NCI-H82 treated with DMSO at 0.1 percent for 48 hours (cell line): ENCODE measurements at regions not wholly inside any gene's neighbourhood (a gene's known extent, or its start where the extent isn't known, plus 50 kb on each side); places are given as distances from the start of the nearest gene placed in this dataset.

Source experiments
- DNase-seq: peaks from one replicate; lab custom pipeline; 2025; ENCODE audit not compliant: unreplicated experiment; lab: John Stamatoyannopoulos, UW

DNA sequence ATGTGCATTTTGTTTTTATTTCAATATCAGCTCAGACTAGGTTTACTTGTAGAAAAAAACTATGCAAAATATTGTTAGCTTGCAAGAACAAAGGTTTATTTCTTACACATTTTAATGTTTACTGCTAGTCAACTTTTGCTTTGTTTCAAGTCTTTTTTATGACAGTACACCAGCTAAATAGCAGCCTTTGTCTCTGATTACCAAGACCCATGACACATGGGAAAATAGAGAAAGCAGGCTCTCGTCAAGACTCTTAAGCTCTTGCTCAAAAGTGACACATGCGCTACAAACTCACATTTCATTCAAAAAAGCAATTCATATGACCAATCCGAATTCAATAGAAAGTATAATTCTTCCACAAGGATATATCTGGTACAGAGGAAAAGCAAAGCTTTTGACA lies 642.3 kb upstream of the SLITRK1 start:
- no peak for DNase-seq

DNA sequence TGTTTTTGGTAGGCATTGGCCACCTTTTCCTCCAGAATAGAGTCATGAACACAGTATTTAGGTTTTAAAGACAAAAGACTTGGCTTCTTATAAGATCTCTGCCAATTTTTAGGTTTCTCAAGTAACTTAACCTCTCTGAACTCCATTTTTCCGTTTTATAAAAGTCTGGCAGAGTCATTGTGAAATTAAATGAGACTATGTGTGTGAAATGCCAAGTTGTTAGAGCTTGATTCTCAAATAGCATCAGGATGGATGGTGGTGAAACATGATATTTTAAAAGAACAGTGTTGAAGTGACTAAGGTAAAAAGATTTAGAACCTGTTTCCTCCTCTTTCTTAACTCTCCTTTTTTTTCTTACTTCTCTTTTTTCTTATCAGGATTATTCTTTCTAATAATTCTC lies 617.7 kb upstream of the SLITRK1 start:
- DNase-seq, result no peak

GRCh38 chr13:84497613-84498012 lies 615.3 kb upstream of the SLITRK1 start:
- DNase-seq, result no peak

DNA sequence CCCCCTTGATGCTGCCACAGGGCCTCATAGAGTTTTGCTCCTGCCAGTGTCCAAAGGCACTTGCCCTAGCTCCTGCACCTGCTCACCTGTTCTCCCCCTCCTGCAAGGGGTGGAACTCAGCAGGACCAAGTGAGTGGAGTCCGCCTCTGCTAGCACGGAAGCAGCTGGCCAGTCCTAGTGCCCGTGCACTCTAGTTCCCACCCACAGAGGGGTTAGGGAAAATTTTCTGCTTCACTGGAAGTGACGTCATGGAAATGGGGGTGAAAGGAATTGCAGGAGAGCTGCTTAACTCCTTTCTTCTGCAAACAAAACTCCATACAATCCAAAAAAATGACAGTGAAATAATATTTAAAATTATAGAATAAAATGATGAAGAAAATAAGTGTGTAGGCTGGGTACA lies 609.7 kb upstream of the SLITRK1 start:
- no peak for DNase-seq

DNA sequence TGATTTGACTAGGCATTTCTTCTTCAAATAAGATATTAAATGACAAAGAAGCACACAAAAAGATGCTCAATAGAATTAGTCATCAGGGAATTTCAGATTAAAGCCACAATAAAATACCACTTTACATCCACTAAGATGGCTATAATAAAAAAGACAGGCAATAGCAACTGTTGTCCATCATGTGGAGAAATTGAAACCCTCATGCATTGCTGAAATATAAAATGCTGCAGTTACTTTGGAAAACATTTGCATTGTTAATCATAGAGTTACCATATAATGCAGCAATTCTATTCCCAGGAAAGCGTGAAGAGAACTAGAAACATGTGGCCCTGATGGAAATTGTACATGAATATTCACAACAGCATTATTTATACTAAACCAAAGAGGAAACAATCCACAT lies 605.5 kb upstream of the SLITRK1 start:
- DNase-seq, result no peak

- DNase-seq, result no peak
These were observed 599.7 kb upstream of the SLITRK1 start for GRCh38 chr13:84481958-84482357.

- DNase-seq, result no peak
These were observed 597.4 kb upstream of the SLITRK1 start for GRCh38 chr13:84479656-84480055.

DNA sequence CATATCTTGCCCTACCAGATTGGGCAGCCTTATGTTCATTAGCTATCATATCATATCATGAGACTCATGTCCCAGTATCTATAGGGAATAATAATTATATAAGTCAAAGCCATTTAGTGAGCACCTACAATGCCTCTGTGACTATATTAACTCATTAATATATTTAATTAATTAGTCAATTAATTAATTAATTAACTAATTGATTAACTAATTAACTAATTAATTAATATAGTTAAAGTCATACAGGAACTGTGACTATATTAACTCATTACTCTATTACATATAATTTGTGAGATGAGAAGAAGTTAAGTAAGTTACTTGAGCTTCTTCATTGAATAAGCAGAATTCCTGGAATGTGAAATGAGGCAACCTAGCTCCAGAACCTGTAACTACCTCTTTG lies 588.3 kb upstream of the SLITRK1 start:
- no peak for DNase-seq

GRCh38 chr13:84466461-84466860 lies 584.2 kb upstream of the SLITRK1 start:
- no peak for DNase-seq

DNA sequence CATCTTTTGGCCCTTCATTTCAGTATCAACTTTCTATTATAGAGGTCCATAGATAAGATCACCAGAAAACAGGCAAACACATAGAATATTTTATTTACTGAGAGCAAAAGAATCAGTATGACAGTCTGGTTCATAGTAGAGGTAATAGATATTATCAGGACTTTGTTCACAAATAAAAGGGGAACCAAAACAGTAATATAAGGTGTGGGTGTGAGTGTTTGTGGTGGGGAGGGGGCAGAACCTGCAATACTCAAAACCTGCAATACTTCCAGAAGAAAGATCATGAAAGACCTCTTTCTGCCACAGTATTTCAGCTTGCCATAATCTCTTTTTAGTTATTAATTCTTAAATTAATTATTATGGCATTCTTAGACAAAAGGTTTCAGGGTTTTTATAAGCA lies 578.7 kb upstream of the SLITRK1 start:
- no peak for DNase-seq

DNA sequence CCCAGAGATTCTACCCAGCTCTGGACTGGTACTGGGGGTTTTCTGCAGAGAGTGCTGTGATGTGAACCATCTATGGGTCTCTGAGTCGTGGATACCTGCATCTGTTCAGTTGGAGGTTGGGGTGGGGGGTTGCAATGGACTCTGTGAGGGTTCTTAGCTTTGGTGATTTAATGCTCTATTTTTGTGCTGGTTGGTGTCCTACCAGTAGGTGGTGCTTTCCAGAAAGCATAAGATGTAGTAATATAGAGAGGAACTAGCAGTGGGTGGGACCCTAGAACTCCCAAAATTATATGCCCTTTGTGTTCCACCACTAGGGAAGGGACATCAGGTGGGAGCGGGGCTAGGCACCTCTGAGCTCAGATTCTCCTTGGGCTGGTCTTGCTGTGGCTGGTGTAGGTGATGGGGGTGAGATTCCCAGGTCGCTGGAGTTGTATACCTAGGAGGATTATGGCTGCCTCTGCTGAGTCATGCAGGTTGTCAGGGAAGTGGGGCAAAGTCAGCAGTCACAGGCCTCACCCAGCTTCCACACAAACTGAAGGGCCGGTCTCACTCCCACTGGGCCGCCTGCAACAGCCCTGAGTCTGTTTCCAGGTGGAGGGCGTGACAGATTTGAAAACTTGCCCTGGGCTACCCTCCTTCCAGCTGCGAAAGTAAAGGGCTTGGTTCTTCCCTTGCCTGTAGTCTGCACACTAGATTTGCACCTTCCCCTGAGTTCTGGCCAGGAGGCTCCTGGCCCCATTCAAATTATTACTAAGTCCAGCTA lies 573.0 kb upstream of the SLITRK1 start:
- DNase-seq, result no peak

- no peak for DNase-seq
These were observed 565.3 kb upstream of the SLITRK1 start for GRCh38 chr13:84447640-84447978.

- no peak for DNase-seq
These were observed 564.8 kb upstream of the SLITRK1 start for GRCh38 chr13:84446972-84447639.

DNA sequence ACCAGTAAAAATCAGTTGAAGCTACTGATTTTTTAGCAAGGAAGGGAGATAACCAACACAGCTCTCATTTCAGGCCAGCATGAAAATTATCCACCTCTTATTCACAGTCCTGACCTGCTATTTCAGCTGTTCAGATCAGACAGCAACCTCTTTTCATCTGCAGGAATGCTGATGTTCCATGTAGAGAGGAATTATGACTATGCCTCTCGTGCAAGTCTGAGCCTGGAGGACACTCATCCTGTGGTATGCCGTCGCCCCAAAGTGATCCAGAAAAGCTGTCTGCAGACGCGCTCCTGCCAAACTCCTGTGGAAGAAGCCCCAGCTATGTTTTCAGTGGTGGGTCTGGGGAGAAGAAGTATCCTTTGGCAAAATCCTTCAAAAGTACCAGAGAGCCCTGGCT lies 563.5 kb upstream of the SLITRK1 start:
- DNase-seq, result no peak

DNA sequence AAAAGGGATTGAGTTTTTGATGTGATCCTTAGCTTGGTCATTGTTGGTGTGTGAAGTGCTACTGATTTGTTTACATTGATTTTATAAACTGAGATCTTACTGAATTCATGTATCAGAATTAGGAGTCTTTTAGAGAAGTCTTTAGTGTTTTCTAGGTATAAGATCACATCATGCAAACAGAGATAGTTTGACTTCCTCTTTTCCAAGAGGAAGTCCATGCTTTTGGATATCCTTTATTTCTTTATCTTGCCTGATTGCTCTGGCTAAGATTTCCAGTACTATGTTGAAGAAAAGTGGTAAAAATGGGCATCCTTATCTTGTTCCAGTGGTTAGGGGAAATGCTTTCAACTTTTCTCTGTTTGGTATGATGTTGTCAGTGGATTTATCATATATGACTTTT lies 561.2 kb upstream of the SLITRK1 start:
- no peak for DNase-seq

DNA sequence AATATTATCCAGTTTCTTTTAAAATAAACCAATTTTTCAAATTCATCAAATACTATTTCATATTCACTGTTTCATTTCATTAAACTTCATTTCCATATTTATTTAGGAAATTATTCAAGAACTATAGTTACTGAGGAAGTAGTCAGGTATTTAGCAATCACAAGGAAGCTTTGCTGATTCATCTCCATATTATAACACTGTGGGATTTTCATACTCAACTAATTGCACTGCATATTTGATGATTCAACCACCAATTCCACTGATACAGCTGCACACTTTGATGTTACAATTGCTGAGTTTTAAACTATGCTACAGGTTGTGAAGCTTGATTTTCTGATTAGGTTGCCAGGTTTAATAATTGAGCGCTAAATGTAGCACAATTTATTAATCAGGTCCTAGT lies 556.8 kb upstream of the SLITRK1 start:
- no peak for DNase-seq

GRCh38 chr13:84433024-84433423 lies 550.8 kb upstream of the SLITRK1 start:
- no peak for DNase-seq

GRCh38 chr13:84431646-84432045 lies 549.4 kb upstream of the SLITRK1 start:
- DNase-seq, result no peak

DNA sequence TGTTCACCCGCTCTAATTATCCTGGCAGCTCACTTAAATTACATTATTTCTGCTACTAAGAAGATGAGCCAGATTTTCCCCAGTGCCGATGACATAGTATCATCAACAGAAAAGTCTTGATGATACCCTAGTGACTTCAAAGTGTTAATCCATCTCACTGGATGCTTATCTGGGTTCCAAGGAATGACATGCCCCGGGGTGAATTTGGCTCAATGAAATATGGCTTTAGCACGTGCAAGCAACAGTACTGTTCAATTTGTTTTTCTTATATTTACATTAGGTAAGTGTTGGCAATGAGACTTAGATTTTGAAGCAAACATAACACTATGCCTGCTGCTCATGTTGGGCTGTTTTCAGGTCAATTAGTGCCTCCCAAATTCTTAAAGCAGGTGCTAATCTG lies 548.2 kb upstream of the SLITRK1 start:
- DNase-seq, result no peak

GRCh38 chr13:84430015-84430414 lies 547.7 kb upstream of the SLITRK1 start:
- DNase-seq, result no peak

- no peak for DNase-seq
These were observed 535.8 kb upstream of the SLITRK1 start for GRCh38 chr13:84418041-84418440.

DNA sequence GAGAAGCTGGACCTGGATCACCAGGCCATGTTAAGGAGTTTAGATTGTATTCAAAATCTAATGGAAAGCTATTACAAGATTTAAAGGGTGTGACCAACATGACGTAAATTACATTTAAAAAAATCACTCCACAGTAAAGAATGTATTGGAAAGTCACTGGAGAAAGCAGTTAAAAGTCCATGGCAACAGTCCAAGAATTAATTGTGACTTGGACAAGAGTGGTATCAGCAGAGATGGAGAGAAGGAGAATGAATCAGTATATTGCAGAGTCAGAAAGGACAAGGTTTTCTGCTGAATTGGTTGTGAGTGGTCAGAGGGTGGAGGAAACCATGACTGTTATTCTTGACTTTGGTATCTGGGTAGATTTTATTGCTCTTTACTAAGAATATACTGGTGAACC lies 535.1 kb upstream of the SLITRK1 start:
- no peak for DNase-seq

GRCh38 chr13:84413016-84413415 lies 530.7 kb upstream of the SLITRK1 start:
- no peak for DNase-seq
